GM23248 (cell line): ENCODE measurements at regions not wholly inside any gene's neighbourhood (a gene's known extent, or its start where the extent isn't known, plus 50 kb on each side); places are given as distances from the start of the nearest gene placed in this dataset.
A peak's percentile ranks its signal among the peaks of the same experiment; 100 is the strongest.

Experiments used
- DNase-seq: peaks from one replicate; pipeline ENCODE4 v3.0.0-alpha.2; 2015
- H2AFZ ChIP-seq: fragments of 200-600 bp; sonication (generic); 2 replicates; pipeline ENCODE4 v1.6.1; 2016; ENCODE audit warnings: antibody characterized with exemption
- H3F3A ChIP-seq: fragments of 200-600 bp; sonication (generic); 2 replicates; pipeline ENCODE4 v1.6.1; 2016; ENCODE audit warnings: mild to moderate bottlenecking, antibody characterized with exemption, mixed run types; ENCODE audit not compliant: insufficient read depth
- H3K27ac ChIP-seq: fragments of 200-600 bp; sonication (generic); 2 replicates; pipeline ENCODE4 v1.5.1; 2016; ENCODE audit warnings: mild to moderate bottlenecking
- H3K27me3 ChIP-seq: fragments of 200-600 bp; sonication (generic); replicated peaks from 2 replicates; pipeline ENCODE4 v1.6.1; 2016; ENCODE audit warnings: mild to moderate bottlenecking; ENCODE audit not compliant: insufficient read depth
- H3K36me3 ChIP-seq: fragments of 200-600 bp; sonication (generic); 2 replicates; pipeline ENCODE4 v1.6.1; 2016; ENCODE audit warnings: low read depth, mild to moderate bottlenecking
- H3K4me1 ChIP-seq: fragments of 200-600 bp; sonication (generic); 2 replicates; pipeline ENCODE4 v1.6.1; 2016; ENCODE audit warnings: mild to moderate bottlenecking; ENCODE audit not compliant: insufficient read depth
- H3K4me2 ChIP-seq: fragments of 200-600 bp; sonication (generic); one replicate; pipeline ENCODE4 v1.6.1; 2016; ENCODE audit warnings: mild to moderate bottlenecking; ENCODE audit not compliant: unreplicated experiment
- H3K4me3 ChIP-seq: fragments of 200-600 bp; sonication (generic); 2 replicates; pipeline ENCODE4 v1.5.1; 2016; ENCODE audit warnings: mild to moderate bottlenecking
- H3K79me2 ChIP-seq: fragments of 200-600 bp; sonication (generic); 2 replicates; pipeline ENCODE4 v1.6.1; 2016; ENCODE audit warnings: mild to moderate bottlenecking; ENCODE audit not compliant: insufficient read depth
- H3K9ac ChIP-seq: fragments of 200-600 bp; sonication (generic); 2 replicates; pipeline ENCODE4 v1.6.1; 2016; ENCODE audit warnings: mild to moderate bottlenecking
- H3K9me2 ChIP-seq: fragments of 200-600 bp; sonication (generic); 2 replicates; pipeline ENCODE4 v1.6.1; 2016; ENCODE audit warnings: mixed run types, mild to moderate bottlenecking, moderate library complexity; ENCODE audit not compliant: insufficient read depth
- H3K9me3 ChIP-seq: fragments of 200-600 bp; sonication (generic); one replicate; pipeline ENCODE4 v1.6.1; 2017; ENCODE audit warnings: low read depth
- H4K20me1 ChIP-seq: fragments of 200-600 bp; sonication (generic); 2 replicates; pipeline ENCODE4 v1.6.0; 2016; ENCODE audit not compliant: insufficient read depth
- EZH2 ChIP-seq: fragments of 200-600 bp; sonication (generic); IDR thresholded peaks from 2 replicates; pipeline ENCODE4 v1.6.1; 2018; ENCODE audit warnings: antibody characterized with exemption, mild to moderate bottlenecking; ENCODE audit not compliant: insufficient read depth, poor library complexity, severe bottlenecking
- EZH2phosphoT487 ChIP-seq: fragments of 200-600 bp; sonication (generic); IDR thresholded peaks from 2 replicates; pipeline ENCODE4 v1.6.1; 2018; ENCODE audit warnings: antibody characterized with exemption, moderate library complexity, mild to moderate bottlenecking, low read depth; ENCODE audit not compliant: insufficient read depth
- WGBS, 2 experiments: methylation state at CpG; one replicate each; pipeline ENCODE4 v1.1.6; 2015 to 2017; ENCODE audit warnings: low lambda C conversion rate in 2 of 2, low coverage in 1 of 2; ENCODE audit errors: missing lambda C conversion rate in 2 of 2; 5-methylcytosine and 5-hydroxymethylcytosine counted together
- in situ Hi-C: fragments of 300-500 bp; cut with MboI; formaldehyde crosslinking; loops from 2 replicates; pipeline ENCODE4 v1.15.0; 2020

- H3K9ac ChIP-seq = no peak overlapping the region
- H3K27ac ChIP-seq = no peak overlapping the region
- no peaks in the 10 kb centered on the region for H4K20me1 ChIP-seq
- no peaks in the 10 kb centered on the region for H3K79me2 ChIP-seq
- H3K9me3 ChIP-seq = no peaks in the 10 kb centered on the region
- in situ Hi-C loops = no loop called here
- no peaks in the 10 kb centered on the region for H3K4me1 ChIP-seq
- no peak for DNase-seq
- no peaks in the 10 kb centered on the region for H3K36me3 ChIP-seq
- H2AFZ ChIP-seq = no peak overlapping the region
- H3K9me2 ChIP-seq = no peaks in the 10 kb centered on the region
- 59 to 65% methylated on average over 4 of the region's 4 CpGs for WGBS, 2 experiments
- no peaks in the 10 kb centered on the region for H3K27me3 ChIP-seq
- H3K4me3 ChIP-seq = no peak overlapping the region
- no peak for TF ChIP-seq EZH2
- TF ChIP-seq EZH2phosphoT487 = no peak
- H3K4me2 ChIP-seq = no peak overlapping the region
- no peaks in the 10 kb centered on the region for H3F3A ChIP-seq
Observed at GRCh38 chr7:106807474-106807873, 57.6 kb upstream of the PIK3CG start.

- Histone ChIP-seq H3K4me2 (no peak overlapping the region), H4K20me1 (no peaks in the 10 kb centered on the region), H3K4me3 (no peak overlapping the region), H3K79me2 (no peaks in the 10 kb centered on the region), H3K27me3 (no peaks in the 10 kb centered on the region), H3K9ac (no peak overlapping the region), H2AFZ (no peak overlapping the region), H3K36me3 (no peaks in the 10 kb centered on the region), H3K9me3 (no peaks in the 10 kb centered on the region), H3K9me2 (no peaks in the 10 kb centered on the region), H3F3A (no peaks in the 10 kb centered on the region), H3K27ac (no peak overlapping the region), H3K4me1 (0 out of 2 replicates have a peak, but pooled peaks cover 4% of the 10 kb centered on the region)
- WGBS, 2 experiments = 91 to 92% methylated on average over 9 of the region's 9 CpGs
- TF ChIP-seq EZH2phosphoT487 = no peak
- TF ChIP-seq EZH2 = no peak
- in situ Hi-C loops = no loop called here
- DNase-seq = no peak
Observed at GRCh38 chr7:106808967-106809635, 56.0 kb upstream of the PIK3CG start.

- 24 to 44% methylated on average over 3 of the region's 3 CpGs for WGBS, 2 experiments
Observed at GRCh38 chr7:106811472-106811871, 53.6 kb upstream of the PIK3CG start.

GRCh38 chr7:106812027-106812643 is 52.9 kb upstream of the PIK3CG start:
- H3K4me3 ChIP-seq = no peak overlapping the region
- no peak overlapping the region for H3K4me2 ChIP-seq
- H3K9ac ChIP-seq = no peak overlapping the region
- in situ Hi-C loops = no loop called here
- H3K9me3 ChIP-seq = no peaks in the 10 kb centered on the region
- H3K27ac ChIP-seq = no peak overlapping the region
- TF ChIP-seq EZH2phosphoT487 = no peak
- no peak for TF ChIP-seq EZH2
- H3F3A ChIP-seq = no peaks in the 10 kb centered on the region
- H2AFZ ChIP-seq = 0 out of 2 replicates have a peak overlapping the region, but pooled peaks have one; percentile 60
- H3K27me3 ChIP-seq = no peaks in the 10 kb centered on the region
- no peaks in the 10 kb centered on the region for H4K20me1 ChIP-seq
- H3K4me1 ChIP-seq = 0 out of 2 replicates have a peak, but pooled peaks cover 4% of the 10 kb centered on the region
- peak; percentile 49 for DNase-seq
- H3K79me2 ChIP-seq = no peaks in the 10 kb centered on the region
- WGBS, 2 experiments = 47 to 71% methylated on average over 4 of the region's 4 CpGs
- no peaks in the 10 kb centered on the region for H3K9me2 ChIP-seq
- no peaks in the 10 kb centered on the region for H3K36me3 ChIP-seq

More at GRCh38 chr7:106811472-106811871, 53.6 kb upstream of the PIK3CG start:
- H3K27ac ChIP-seq = no peak overlapping the region
- no peak overlapping the region for H3K4me2 ChIP-seq
- H3K9me3 ChIP-seq = no peaks in the 10 kb centered on the region
- DNase-seq = no peak
- in situ Hi-C loops = no loop called here
- no peak overlapping the region for H3K4me3 ChIP-seq
- H3K9me2 ChIP-seq = no peaks in the 10 kb centered on the region
- no peaks in the 10 kb centered on the region for H3F3A ChIP-seq
- H3K36me3 ChIP-seq = no peaks in the 10 kb centered on the region
- H3K9ac ChIP-seq = no peak overlapping the region
- 0 out of 2 replicates have a peak, but pooled peaks cover 4% of the 10 kb centered on the region for H3K4me1 ChIP-seq
- peak overlapping the region; percentile 60; the same call in 1 of the 2 replicates for H2AFZ ChIP-seq
- H4K20me1 ChIP-seq = no peaks in the 10 kb centered on the region
- TF ChIP-seq EZH2phosphoT487 (no peak), EZH2 (no peak)
- H3K27me3 ChIP-seq = no peaks in the 10 kb centered on the region
- H3K79me2 ChIP-seq = no peaks in the 10 kb centered on the region
